SK-N-SH treated with all-trans-retinoic acid at 6 μM for 48 hours (cell line): ENCODE measurements at regions not wholly inside any gene's neighbourhood (a gene's known extent, or its start where the extent isn't known, plus 50 kb on each side); places are given as distances from the start of the nearest gene placed in this dataset.

Experiments
- ATAC-seq: fragments of 200-7000 bp; cut with Tn5 transposase; 3 replicates; pipeline ENCODE4 v1.9.1; 2020; ENCODE audit warnings: mild to moderate bottlenecking, moderate library complexity
- ARNTL ChIP-seq: fragments of 450-650 bp; formaldehyde crosslinking; IDR thresholded peaks from 2 replicates; pipeline ENCODE4 v1.5.0; 2020; ENCODE audit warnings: low read depth, mild to moderate bottlenecking, moderate library complexity, borderline replicate concordance
- BACH2 ChIP-seq: fragments of 250-450 bp; sonication (Bioruptor Pico); IDR thresholded peaks from 2 replicates; pipeline ENCODE4 v1.9.0; 2021; ENCODE audit warnings: mild to moderate bottlenecking, borderline replicate concordance
- CSDC2 ChIP-seq: fragments of 250-450 bp; sonication (Bioruptor Pico); IDR thresholded peaks from 2 replicates; pipeline ENCODE4 v1.5.0; 2020; ENCODE audit warnings: mild to moderate bottlenecking, moderate library complexity
- ESRRG ChIP-seq: fragments of 250-450 bp; sonication (Bioruptor Pico); IDR thresholded peaks from 2 replicates; pipeline ENCODE4 v1.6.1; 2021; ENCODE audit warnings: mild to moderate bottlenecking
- GLIS3 ChIP-seq: fragments of 250-450 bp; sonication (Bioruptor Pico); IDR thresholded peaks from 2 replicates; pipeline ENCODE4 v1.5.0; 2020; ENCODE audit warnings: mild to moderate bottlenecking, moderate library complexity
- ISL1 ChIP-seq: fragments of 250-450 bp; sonication (Bioruptor Pico); IDR thresholded peaks from 2 replicates; pipeline ENCODE4 v2.1.2; 2022; ENCODE audit warnings: mild to moderate bottlenecking, moderate library complexity
- OSR1 ChIP-seq: fragments of 250-450 bp; sonication (Bioruptor Pico); IDR thresholded peaks from 2 replicates; pipeline ENCODE4 v1.8.0; 2022; ENCODE audit warnings: moderate library complexity, mild to moderate bottlenecking, inconsistent platforms
- PPARA ChIP-seq: fragments of 250-450 bp; sonication (Bioruptor Pico); IDR thresholded peaks from 2 replicates; pipeline ENCODE4 v1.5.0; 2020; ENCODE audit warnings: mild to moderate bottlenecking, borderline replicate concordance
- RARB ChIP-seq: fragments of 250-450 bp; sonication (Bioruptor Pico); IDR thresholded peaks from 2 replicates; pipeline ENCODE4 v1.8.0; 2021; ENCODE audit warnings: mild to moderate bottlenecking, moderate library complexity
- SNAI2 ChIP-seq: fragments of 250-450 bp; sonication (Bioruptor Pico); IDR thresholded peaks from 2 replicates; pipeline ENCODE4 v1.5.0; 2020; ENCODE audit warnings: mild to moderate bottlenecking, moderate library complexity
- TCF4 ChIP-seq: fragments of 250-450 bp; sonication (Bioruptor Pico); IDR thresholded peaks from 2 replicates; pipeline ENCODE4 v1.8.0; 2021; ENCODE audit warnings: mild to moderate bottlenecking, moderate library complexity, borderline replicate concordance
- TOX ChIP-seq: fragments of 250-450 bp; sonication (Bioruptor Pico); IDR thresholded peaks from 2 replicates; pipeline ENCODE4 v1.8.0; 2021; ENCODE audit warnings: mild to moderate bottlenecking, moderate library complexity, borderline replicate concordance
- ZC3H10 ChIP-seq: fragments of 250-450 bp; sonication (Bioruptor Pico); IDR thresholded peaks from 2 replicates; pipeline ENCODE4 v1.5.1; 2021; ENCODE audit warnings: mild to moderate bottlenecking, moderate library complexity
- ZFP30 ChIP-seq: fragments of 450-650 bp; formaldehyde crosslinking; IDR thresholded peaks from 2 replicates; pipeline ENCODE4 v1.5.0; 2022; ENCODE audit warnings: mild to moderate bottlenecking, moderate library complexity
- ZNF565 ChIP-seq: fragments of 450-650 bp; formaldehyde crosslinking; conservative IDR thresholded peaks from 2 replicates; pipeline ENCODE4 v1.5.0; 2020; ENCODE audit warnings: low read depth, mild to moderate bottlenecking, moderate library complexity
- ZNF70 ChIP-seq: fragments of 450-650 bp; formaldehyde crosslinking; IDR thresholded peaks from 2 replicates; pipeline ENCODE4 v1.5.0; 2020; ENCODE audit warnings: mild to moderate bottlenecking, moderate library complexity
- ZNF8 ChIP-seq: fragments of 450-650 bp; formaldehyde crosslinking; IDR thresholded peaks from 2 replicates; pipeline ENCODE4 v1.5.0; 2020; ENCODE audit warnings: mild to moderate bottlenecking, moderate library complexity
- TF ChIP-seq, protein P1 (sequence below): fragments of 250-450 bp; sonication (Bioruptor Pico); IDR thresholded peaks from 2 replicates; pipeline ENCODE4 v1.5.1; 2020; ENCODE audit warnings: low read depth, mild to moderate bottlenecking, moderate library complexity
- TF ChIP-seq, protein P2 (sequence below): fragments of 250-450 bp; sonication (Bioruptor Pico); IDR thresholded peaks from 2 replicates; pipeline ENCODE4 v1.8.0; 2021; ENCODE audit warnings: low read depth, mild to moderate bottlenecking, moderate library complexity, borderline replicate concordance
- TF ChIP-seq, protein P3 (sequence below): fragments of 250-450 bp; sonication (Bioruptor Pico); IDR thresholded peaks from 2 replicates; pipeline ENCODE4 v1.8.0; 2020; ENCODE audit warnings: mild to moderate bottlenecking, moderate library complexity, borderline replicate concordance
- TF ChIP-seq, protein P4 (sequence below): fragments of 250-450 bp; sonication (Bioruptor Pico); IDR thresholded peaks from 2 replicates; pipeline ENCODE4 v1.5.1; 2021; ENCODE audit warnings: mild to moderate bottlenecking, moderate library complexity

DNA sequence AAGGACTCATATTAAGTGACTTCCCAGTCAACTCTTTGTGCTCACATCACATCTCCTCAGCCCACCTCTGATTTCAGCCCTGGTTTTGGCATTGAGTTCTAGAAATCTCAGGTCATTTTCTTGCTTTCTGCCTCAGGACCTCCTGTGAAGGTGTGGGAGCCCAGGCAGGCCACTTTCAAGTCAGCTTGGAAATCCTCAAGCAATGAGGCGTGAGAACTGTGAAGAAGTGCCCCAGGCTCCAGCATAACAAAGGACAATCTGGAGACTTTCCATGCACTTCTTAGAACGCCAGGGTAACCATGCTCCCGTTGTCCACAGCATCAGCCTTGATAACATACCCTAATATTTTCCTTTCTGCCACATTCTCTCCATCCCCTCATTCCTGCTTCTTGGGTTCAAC is 131.2 kb upstream of the MAP3K1 start:
- ATAC-seq: no peak
- no peak for TF ChIP-seq CSDC2 (CRISPR knock-in tag)
- no peak for TF ChIP-seq ARNTL
- TF ChIP-seq ZNF8 (CRISPR knock-in tag): no peak
- no peak for TF ChIP-seq ISL1
- TF ChIP-seq ZNF565 (CRISPR knock-in tag): no peak
- no peak for TF ChIP-seq ZC3H10 (CRISPR knock-in tag)
- no peak for TF ChIP-seq TCF4 (CRISPR knock-in tag)
- no peak for TF ChIP-seq RARB (CRISPR knock-in tag)
- no peak for TF ChIP-seq SNAI2 (CRISPR knock-in tag)
- TF ChIP-seq, protein P1, sequence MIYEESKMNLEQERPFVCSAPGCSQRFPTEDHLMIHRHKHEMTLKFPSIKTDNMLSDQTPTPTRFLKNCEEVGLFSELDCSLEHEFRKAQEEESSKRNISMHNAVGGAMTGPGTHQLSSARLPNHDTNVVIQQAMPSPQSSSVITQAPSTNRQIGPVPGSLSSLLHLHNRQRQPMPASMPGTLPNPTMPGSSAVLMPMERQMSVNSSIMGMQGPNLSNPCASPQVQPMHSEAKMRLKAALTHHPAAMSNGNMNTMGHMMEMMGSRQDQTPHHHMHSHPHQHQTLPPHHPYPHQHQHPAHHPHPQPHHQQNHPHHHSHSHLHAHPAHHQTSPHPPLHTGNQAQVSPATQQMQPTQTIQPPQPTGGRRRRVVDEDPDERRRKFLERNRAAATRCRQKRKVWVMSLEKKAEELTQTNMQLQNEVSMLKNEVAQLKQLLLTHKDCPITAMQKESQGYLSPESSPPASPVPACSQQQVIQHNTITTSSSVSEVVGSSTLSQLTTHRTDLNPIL (CRISPR knock-in tag): no peak
- TF ChIP-seq ESRRG (CRISPR knock-in tag): no peak
- no peak for TF ChIP-seq OSR1
- TF ChIP-seq GLIS3: no peak
- TF ChIP-seq ZNF70 (CRISPR knock-in tag): no peak
- TF ChIP-seq, protein P2, sequence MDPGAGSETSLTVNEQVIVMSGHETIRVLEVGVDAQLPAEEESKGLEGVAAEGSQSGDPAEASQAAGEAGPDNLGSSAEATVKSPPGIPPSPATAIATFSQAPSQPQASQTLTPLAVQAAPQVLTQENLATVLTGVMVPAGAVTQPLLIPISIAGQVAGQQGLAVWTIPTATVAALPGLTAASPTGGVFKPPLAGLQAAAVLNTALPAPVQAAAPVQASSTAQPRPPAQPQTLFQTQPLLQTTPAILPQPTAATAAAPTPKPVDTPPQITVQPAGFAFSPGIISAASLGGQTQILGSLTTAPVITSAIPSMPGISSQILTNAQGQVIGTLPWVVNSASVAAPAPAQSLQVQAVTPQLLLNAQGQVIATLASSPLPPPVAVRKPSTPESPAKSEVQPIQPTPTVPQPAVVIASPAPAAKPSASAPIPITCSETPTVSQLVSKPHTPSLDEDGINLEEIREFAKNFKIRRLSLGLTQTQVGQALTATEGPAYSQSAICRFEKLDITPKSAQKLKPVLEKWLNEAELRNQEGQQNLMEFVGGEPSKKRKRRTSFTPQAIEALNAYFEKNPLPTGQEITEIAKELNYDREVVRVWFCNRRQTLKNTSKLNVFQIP (CRISPR knock-in tag): no peak
- no peak for TF ChIP-seq PPARA (CRISPR knock-in tag)
- TF ChIP-seq, protein P3, sequence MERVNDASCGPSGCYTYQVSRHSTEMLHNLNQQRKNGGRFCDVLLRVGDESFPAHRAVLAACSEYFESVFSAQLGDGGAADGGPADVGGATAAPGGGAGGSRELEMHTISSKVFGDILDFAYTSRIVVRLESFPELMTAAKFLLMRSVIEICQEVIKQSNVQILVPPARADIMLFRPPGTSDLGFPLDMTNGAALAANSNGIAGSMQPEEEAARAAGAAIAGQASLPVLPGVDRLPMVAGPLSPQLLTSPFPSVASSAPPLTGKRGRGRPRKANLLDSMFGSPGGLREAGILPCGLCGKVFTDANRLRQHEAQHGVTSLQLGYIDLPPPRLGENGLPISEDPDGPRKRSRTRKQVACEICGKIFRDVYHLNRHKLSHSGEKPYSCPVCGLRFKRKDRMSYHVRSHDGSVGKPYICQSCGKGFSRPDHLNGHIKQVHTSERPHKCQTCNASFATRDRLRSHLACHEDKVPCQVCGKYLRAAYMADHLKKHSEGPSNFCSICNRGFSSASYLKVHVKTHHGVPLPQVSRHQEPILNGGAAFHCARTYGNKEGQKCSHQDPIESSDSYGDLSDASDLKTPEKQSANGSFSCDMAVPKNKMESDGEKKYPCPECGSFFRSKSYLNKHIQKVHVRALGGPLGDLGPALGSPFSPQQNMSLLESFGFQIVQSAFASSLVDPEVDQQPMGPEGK (CRISPR knock-in tag): no peak
- TF ChIP-seq, protein P4, sequence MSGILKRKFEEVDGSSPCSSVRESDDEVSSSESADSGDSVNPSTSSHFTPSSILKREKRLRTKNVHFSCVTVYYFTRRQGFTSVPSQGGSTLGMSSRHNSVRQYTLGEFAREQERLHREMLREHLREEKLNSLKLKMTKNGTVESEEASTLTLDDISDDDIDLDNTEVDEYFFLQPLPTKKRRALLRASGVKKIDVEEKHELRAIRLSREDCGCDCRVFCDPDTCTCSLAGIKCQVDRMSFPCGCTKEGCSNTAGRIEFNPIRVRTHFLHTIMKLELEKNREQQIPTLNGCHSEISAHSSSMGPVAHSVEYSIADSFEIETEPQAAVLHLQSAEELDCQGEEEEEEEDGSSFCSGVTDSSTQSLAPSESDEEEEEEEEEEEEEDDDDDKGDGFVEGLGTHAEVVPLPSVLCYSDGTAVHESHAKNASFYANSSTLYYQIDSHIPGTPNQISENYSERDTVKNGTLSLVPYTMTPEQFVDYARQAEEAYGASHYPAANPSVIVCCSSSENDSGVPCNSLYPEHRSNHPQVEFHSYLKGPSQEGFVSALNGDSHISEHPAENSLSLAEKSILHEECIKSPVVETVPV (CRISPR knock-in tag): no peak
- TF ChIP-seq TOX (CRISPR knock-in tag): no peak
- no peak for TF ChIP-seq BACH2
- TF ChIP-seq, all 23 proteins: peak for 0

DNA sequence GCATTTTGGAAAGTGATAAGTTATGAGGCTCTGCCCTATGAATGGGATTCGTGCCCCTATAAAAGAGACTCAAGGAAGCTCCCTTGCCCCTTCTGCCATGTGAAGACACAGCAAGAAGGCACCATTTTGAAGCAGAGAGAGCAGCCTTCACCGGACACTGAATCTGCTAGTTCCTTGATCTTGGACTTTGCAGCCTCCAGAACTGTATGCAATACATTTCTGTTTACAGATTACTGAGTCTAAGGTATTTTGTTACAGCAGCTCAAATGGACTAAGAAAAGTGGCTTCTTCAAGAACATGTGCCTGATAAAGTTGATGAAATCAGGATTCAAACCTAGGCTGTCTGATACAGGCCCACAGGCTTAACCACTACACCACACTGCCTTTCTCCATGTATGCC is 131.6 kb upstream of the MAP3K1 start:
- ATAC-seq: no peak
- TF ChIP-seq ZNF565 (CRISPR knock-in tag) (no peak), CSDC2 (CRISPR knock-in tag) (no peak), ARNTL (no peak), ZC3H10 (CRISPR knock-in tag) (no peak), ZNF70 (CRISPR knock-in tag) (no peak), RARB (CRISPR knock-in tag) (no peak), SNAI2 (CRISPR knock-in tag) (no peak), OSR1 (no peak), ISL1 (no peak), TOX (CRISPR knock-in tag) (no peak), ESRRG (CRISPR knock-in tag) (no peak), ZFP30 (CRISPR knock-in tag) (no peak), GLIS3 (no peak)
- TF ChIP-seq, protein P2 (CRISPR knock-in tag): no peak
- TF ChIP-seq, protein P3 (CRISPR knock-in tag): no peak
